IMR-90 (cell line): ENCODE measurements at regions not wholly inside any gene's neighbourhood (a gene's known extent, or its start where the extent isn't known, plus 50 kb on each side); places are given as distances from the start of the nearest gene placed in this dataset.

ENCODE experiments used
- ATAC-seq: fragments of 200-7000 bp; cut with Tn5 transposase; 2 replicates; pipeline ENCODE4 v1.9.1; 2020; ENCODE audit warnings: low read depth, mild to moderate bottlenecking, moderate library complexity
- BruUV-seq: library from RNA; stranded (reverse); fragments of 400-500 nt; replicated peaks from 2 replicates; lab custom pipeline; 2021; lab: Mats Ljungman, UMichigan
- CTCF ChIA-PET: fragments of 300-600 bp; formaldehyde crosslinking; extraction: SDS; loops from one replicate; lab custom pipeline; 2021; ENCODE audit warnings: antibody characterized with exemption; lab: Yijun Ruan, JAX
- POLR2A ChIA-PET: fragments of 300-600 bp; sonication (Branson Sonifier 250); formaldehyde crosslinking; loops from one replicate; lab custom pipeline; 2022; ENCODE audit warnings: antibody characterized with exemption; ENCODE audit not compliant: unreplicated experiment; lab: Charles Lee
- DNase-seq: peaks from one replicate; pipeline ENCODE4 v3.0.0; 2013
- H2AFZ ChIP-seq: replicated peaks from 2 replicates; pipeline ENCODE3; 2013; ENCODE audit warnings: low read length, mild to moderate bottlenecking; ENCODE audit not compliant: poor library complexity
- H2AK5ac ChIP-seq: 2 replicates; pipeline ENCODE4 v1.6.1; 2013; ENCODE audit warnings: low read depth, low read length, inconsistent platforms
- H2AK9ac ChIP-seq: replicated peaks from 2 replicates; pipeline ENCODE3; 2013; ENCODE audit warnings: mild to moderate bottlenecking, low read depth, low read length, moderate library complexity; ENCODE audit not compliant: poor library complexity
- H2BK120ac ChIP-seq: 2 replicates; pipeline ENCODE4 v1.6.1; 2013; ENCODE audit warnings: low read depth, low read length, inconsistent platforms
- H2BK15ac ChIP-seq: 3 replicates; pipeline ENCODE4 v1.6.1; 2013; ENCODE audit warnings: low read depth, low read length, inconsistent platforms
- H2BK20ac ChIP-seq: 2 replicates; pipeline ENCODE4 v1.6.1; 2013; ENCODE audit warnings: low read depth, mild to moderate bottlenecking, inconsistent platforms, low read length, moderate library complexity
- H2BK5ac ChIP-seq: 2 replicates; pipeline ENCODE4 v1.6.1; 2013; ENCODE audit warnings: mild to moderate bottlenecking, low read depth, low read length, inconsistent platforms; ENCODE audit not compliant: poor library complexity, severe bottlenecking
- H3K14ac ChIP-seq: replicated peaks from 2 replicates; pipeline ENCODE4 v1.6.1; 2013; ENCODE audit warnings: low read depth, low read length, inconsistent platforms
- H3K18ac ChIP-seq: 2 replicates; pipeline ENCODE4 v1.6.1; 2013; ENCODE audit warnings: low read depth, low read length, control low read depth
- H3K23ac ChIP-seq: 2 replicates; pipeline ENCODE4 v1.6.1; 2013; ENCODE audit warnings: low read depth, low read length, inconsistent platforms
- H3K27ac ChIP-seq: 2 replicates; pipeline ENCODE4 v1.5.1; 2013; ENCODE audit warnings: mild to moderate bottlenecking, control low read depth, low read length; ENCODE audit not compliant: insufficient read depth
- H3K27me3 ChIP-seq: 2 replicates; pipeline ENCODE4 v1.6.1; 2013; ENCODE audit warnings: low read length; ENCODE audit not compliant: control insufficient read depth, insufficient read depth
- H3K36me3 ChIP-seq: 2 replicates; pipeline ENCODE4 v1.6.1; 2013; ENCODE audit warnings: low read length, mixed read lengths; ENCODE audit not compliant: control insufficient read depth, insufficient read depth
- H3K4ac ChIP-seq: 2 replicates; pipeline ENCODE4 v1.6.1; 2013; ENCODE audit warnings: low read depth, low read length, inconsistent platforms
- H3K4me1 ChIP-seq: 2 replicates; pipeline ENCODE4 v1.6.1; 2013; ENCODE audit warnings: low read length, mixed read lengths; ENCODE audit not compliant: control insufficient read depth, insufficient read depth
- H3K4me2 ChIP-seq: 2 replicates; pipeline ENCODE4 v1.6.1; 2013; ENCODE audit warnings: low read depth, mild to moderate bottlenecking, control low read depth, low read length, moderate library complexity
- H3K4me3 ChIP-seq: 2 replicates; pipeline ENCODE4 v1.5.1; 2013; ENCODE audit warnings: low read depth, mild to moderate bottlenecking, control low read depth, low read length, moderate library complexity; ENCODE audit not compliant: insufficient read depth
- H3K56ac ChIP-seq: 2 replicates; pipeline ENCODE4 v1.6.1; 2013; ENCODE audit warnings: low read length, inconsistent platforms; ENCODE audit not compliant: insufficient read depth; ENCODE audit errors: extremely low read depth
- H3K79me1 ChIP-seq, 2 experiments: 2 replicates each; pipeline ENCODE4 v1.6.1; 2013; ENCODE audit warnings: low read length in 2 of 2, inconsistent platforms in 1 of 2, low read depth in 1 of 2
- H3K9ac ChIP-seq: 2 replicates; pipeline ENCODE4 v1.6.1; 2013; ENCODE audit warnings: low read depth, low read length, control low read depth
- H3K9me1 ChIP-seq: 2 replicates; pipeline ENCODE4 v1.6.1; 2013; ENCODE audit warnings: low read length, inconsistent platforms; ENCODE audit not compliant: insufficient read depth
- H3K9me3 ChIP-seq: 2 replicates; pipeline ENCODE4 v1.6.1; 2013; ENCODE audit warnings: low read length; ENCODE audit not compliant: control insufficient read depth, insufficient read depth
- H4K20me1 ChIP-seq: 2 replicates; pipeline ENCODE4 v1.6.1; 2013; ENCODE audit warnings: low read length, inconsistent platforms; ENCODE audit not compliant: insufficient read depth
- H4K5ac ChIP-seq: 2 replicates; pipeline ENCODE4 v1.6.1; 2013; ENCODE audit warnings: mild to moderate bottlenecking, low read depth, low read length, control low read depth
- H4K8ac ChIP-seq, 2 experiments: 2 replicates each; pipeline ENCODE4 v1.6.1; 2013; ENCODE audit warnings: low read depth in 2 of 2, low read length in 2 of 2, control low read depth in 1 of 2, inconsistent platforms in 1 of 2
- H4K91ac ChIP-seq: 2 replicates; pipeline ENCODE4 v1.6.1; 2013; ENCODE audit warnings: low read depth, low read length, inconsistent platforms; ENCODE audit not compliant: insufficient read depth
- BHLHE40 ChIP-seq: fragments of 150-350 bp; IDR thresholded peaks from 2 replicates; pipeline ENCODE4 v1.6.1; 2016; ENCODE audit warnings: mild to moderate bottlenecking, low read depth, low read length
- CHD1 ChIP-seq: IDR thresholded peaks from 2 replicates; pipeline ENCODE4 v1.6.1; 2012; ENCODE audit warnings: low read depth, low read length, improper control_type of control experiment
- FOS ChIP-seq: fragments of 150-350 bp; IDR thresholded peaks from 2 replicates; pipeline ENCODE4 v1.6.1; 2016; ENCODE audit warnings: low read depth, low read length
- MAFK ChIP-seq: IDR thresholded peaks from 2 replicates; pipeline ENCODE4 v1.6.1; 2012; ENCODE audit warnings: low read depth, low read length, improper control_type of control experiment
- MAZ ChIP-seq: IDR thresholded peaks from 2 replicates; pipeline ENCODE4 v1.6.1; 2012; ENCODE audit warnings: low read depth, mild to moderate bottlenecking, low read length, improper control_type of control experiment, moderate library complexity, borderline replicate concordance
- MXI1 ChIP-seq: IDR thresholded peaks from 2 replicates; pipeline ENCODE4 v1.6.1; 2012; ENCODE audit warnings: low read depth, mild to moderate bottlenecking, low read length, moderate library complexity, borderline replicate concordance
- NFE2L2 ChIP-seq: fragments of 150-350 bp; IDR thresholded peaks from 2 replicates; pipeline ENCODE4 v1.6.1; 2016; ENCODE audit warnings: low read depth, mild to moderate bottlenecking, low read length
- POLR2A ChIP-seq: IDR thresholded peaks from 2 replicates; pipeline ENCODE4 v1.6.1; 2012; ENCODE audit warnings: mild to moderate bottlenecking, low read depth, low read length
- RAD21 ChIP-seq: IDR thresholded peaks from 2 replicates; pipeline ENCODE4 v1.6.1; 2012; ENCODE audit warnings: low read length, improper control_type of control experiment
- RCOR1 ChIP-seq: IDR thresholded peaks from 2 replicates; pipeline ENCODE4 v1.6.1; 2012; ENCODE audit warnings: mild to moderate bottlenecking, low read length, improper control_type of control experiment; ENCODE audit not compliant: insufficient replicate concordance
- RFX5 ChIP-seq: IDR thresholded peaks from 2 replicates; pipeline ENCODE4 v1.8.0; 2012; ENCODE audit warnings: low read depth, mild to moderate bottlenecking, low read length, moderate library complexity
- SMC3 ChIP-seq: fragments of 150-350 bp; IDR thresholded peaks from 2 replicates; pipeline ENCODE4 v1.6.1; 2016; ENCODE audit warnings: low read depth, mild to moderate bottlenecking, antibody characterized with exemption, low read length, moderate library complexity
- WGBS, 2 experiments: methylation state at CpG; one replicate each; pipeline versions ENCODE4 v1.1.5 to v1.1.7; 2013; ENCODE audit warnings: missing lambda C conversion rate in 2 of 2; ENCODE audit not compliant: insufficient read length in 1 of 2; ENCODE audit errors: extremely low coverage in 2 of 2; 5-methylcytosine and 5-hydroxymethylcytosine counted together
- dilution Hi-C: fragments of 300-500 bp; cut with HindIII; formaldehyde crosslinking; loops from one replicate; pipeline ENCODE4 v1.14.3; 2018; ENCODE audit warnings: low sequenced_read_pairs; ENCODE audit not compliant: unreplicated experiment
- in situ Hi-C: fragments of 300-500 bp; cut with MboI; formaldehyde crosslinking; loops from 3 replicates; pipeline ENCODE4 v1.14.3; 2019; ENCODE audit warnings: low sequenced_read_pairs, inconsistent platforms, mixed read lengths
- intact Hi-C: fragments of 100-400 bp; cut with micrococcal nuclease; formaldehyde crosslinking; loops from 2 replicates; pipeline ENCODE4 v1.10.0; 2022
- TF ChIP-seq, protein P1 (sequence below): fragments of 150-350 bp; IDR thresholded peaks from 2 replicates; pipeline ENCODE4 v1.6.1; 2017; ENCODE audit warnings: mild to moderate bottlenecking, antibody characterized with exemption, low read length, low read depth
- TF ChIP-seq, protein P2 (sequence below): fragments of 150-350 bp; IDR thresholded peaks from 2 replicates; pipeline ENCODE4 v1.6.1; 2016; ENCODE audit warnings: low read depth, mild to moderate bottlenecking, low read length, moderate library complexity, borderline replicate concordance
- TF ChIP-seq, protein P3 (sequence below): conservative IDR thresholded peaks from 2 replicates; pipeline ENCODE4 v1.5.1; 2012; ENCODE audit warnings: mild to moderate bottlenecking, low read depth, low read length, improper control_type of control experiment

DNA sequence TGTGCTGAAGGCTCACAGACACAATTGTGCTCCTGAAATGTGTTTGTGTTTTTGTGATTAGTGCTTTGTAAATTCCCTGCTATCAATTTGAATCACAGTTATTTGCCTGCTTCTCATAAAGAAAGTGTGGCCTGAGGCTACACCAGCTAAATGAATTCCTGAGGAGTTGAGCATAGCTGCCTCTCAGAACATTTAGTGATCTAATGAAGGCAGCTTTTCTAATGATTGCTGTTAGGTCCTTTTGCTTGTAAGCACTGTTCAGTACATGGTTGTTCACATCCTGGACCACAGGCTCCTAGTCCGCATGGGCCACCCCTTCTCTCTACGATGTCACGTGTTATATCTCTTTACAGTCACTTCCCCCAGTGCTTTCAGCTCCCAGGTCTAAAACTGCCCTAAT is 238.2 kb downstream of the B3GLCT start:
- no peak overlapping the region for H4K5ac ChIP-seq
- dilution Hi-C loops: no loop called here
- no peak overlapping the region for H3K27ac ChIP-seq
- H4K91ac ChIP-seq: no peak overlapping the region
- no peak overlapping the region for H3K4me3 ChIP-seq
- no peaks in the 10 kb centered on the region for H3K36me3 ChIP-seq
- no peak overlapping the region for H2AFZ ChIP-seq
- ATAC-seq (no peak), DNase-seq (no peak)
- POLR2A ChIA-PET: no interaction called here
- no peak overlapping the region for H3K4ac ChIP-seq
- H3K27me3 ChIP-seq: peaks cover 30% of the 10 kb centered on the region
- H2AK9ac ChIP-seq: no peak overlapping the region
- H3K9me3 ChIP-seq: no peaks in the 10 kb centered on the region
- no peak overlapping the region for H3K4me2 ChIP-seq
- no TSS peak for BruUV-seq
- H2BK120ac ChIP-seq: no peak overlapping the region
- no peak overlapping the region for H3K14ac ChIP-seq
- TF ChIP-seq RCOR1 (no peak), BHLHE40 (no peak), MAFK (no peak), MXI1 (no peak), POLR2A (no peak), RAD21 (no peak), MAZ (no peak), NFE2L2 (no peak), SMC3 (no peak), RFX5 (no peak), FOS (no peak), CHD1 (no peak)
- TF ChIP-seq, protein P1, sequence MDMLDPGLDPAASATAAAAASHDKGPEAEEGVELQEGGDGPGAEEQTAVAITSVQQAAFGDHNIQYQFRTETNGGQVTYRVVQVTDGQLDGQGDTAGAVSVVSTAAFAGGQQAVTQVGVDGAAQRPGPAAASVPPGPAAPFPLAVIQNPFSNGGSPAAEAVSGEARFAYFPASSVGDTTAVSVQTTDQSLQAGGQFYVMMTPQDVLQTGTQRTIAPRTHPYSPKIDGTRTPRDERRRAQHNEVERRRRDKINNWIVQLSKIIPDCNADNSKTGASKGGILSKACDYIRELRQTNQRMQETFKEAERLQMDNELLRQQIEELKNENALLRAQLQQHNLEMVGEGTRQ: no peak
- TF ChIP-seq, protein P2, sequence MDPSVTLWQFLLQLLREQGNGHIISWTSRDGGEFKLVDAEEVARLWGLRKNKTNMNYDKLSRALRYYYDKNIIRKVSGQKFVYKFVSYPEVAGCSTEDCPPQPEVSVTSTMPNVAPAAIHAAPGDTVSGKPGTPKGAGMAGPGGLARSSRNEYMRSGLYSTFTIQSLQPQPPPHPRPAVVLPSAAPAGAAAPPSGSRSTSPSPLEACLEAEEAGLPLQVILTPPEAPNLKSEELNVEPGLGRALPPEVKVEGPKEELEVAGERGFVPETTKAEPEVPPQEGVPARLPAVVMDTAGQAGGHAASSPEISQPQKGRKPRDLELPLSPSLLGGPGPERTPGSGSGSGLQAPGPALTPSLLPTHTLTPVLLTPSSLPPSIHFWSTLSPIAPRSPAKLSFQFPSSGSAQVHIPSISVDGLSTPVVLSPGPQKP: no peak
- TF ChIP-seq, protein P3, sequence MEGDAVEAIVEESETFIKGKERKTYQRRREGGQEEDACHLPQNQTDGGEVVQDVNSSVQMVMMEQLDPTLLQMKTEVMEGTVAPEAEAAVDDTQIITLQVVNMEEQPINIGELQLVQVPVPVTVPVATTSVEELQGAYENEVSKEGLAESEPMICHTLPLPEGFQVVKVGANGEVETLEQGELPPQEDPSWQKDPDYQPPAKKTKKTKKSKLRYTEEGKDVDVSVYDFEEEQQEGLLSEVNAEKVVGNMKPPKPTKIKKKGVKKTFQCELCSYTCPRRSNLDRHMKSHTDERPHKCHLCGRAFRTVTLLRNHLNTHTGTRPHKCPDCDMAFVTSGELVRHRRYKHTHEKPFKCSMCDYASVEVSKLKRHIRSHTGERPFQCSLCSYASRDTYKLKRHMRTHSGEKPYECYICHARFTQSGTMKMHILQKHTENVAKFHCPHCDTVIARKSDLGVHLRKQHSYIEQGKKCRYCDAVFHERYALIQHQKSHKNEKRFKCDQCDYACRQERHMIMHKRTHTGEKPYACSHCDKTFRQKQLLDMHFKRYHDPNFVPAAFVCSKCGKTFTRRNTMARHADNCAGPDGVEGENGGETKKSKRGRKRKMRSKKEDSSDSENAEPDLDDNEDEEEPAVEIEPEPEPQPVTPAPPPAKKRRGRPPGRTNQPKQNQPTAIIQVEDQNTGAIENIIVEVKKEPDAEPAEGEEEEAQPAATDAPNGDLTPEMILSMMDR: no peak
- no peak overlapping the region for H2AK5ac ChIP-seq
- H3K79me1 ChIP-seq: no peaks in the 10 kb centered on the region
- H3K56ac ChIP-seq: no peak overlapping the region
- H4K8ac ChIP-seq: no peak overlapping the region
- intact Hi-C loops: no loop called here
- no peaks in the 10 kb centered on the region for H3K4me1 ChIP-seq
- CTCF ChIA-PET: no interaction called here
- no peak overlapping the region for H2BK15ac ChIP-seq
- WGBS, 2 experiments: no CpG with 5 or more reads among the region's 3 CpGs
- in situ Hi-C loops: no loop called here
- no peaks in the 10 kb centered on the region for H3K9me1 ChIP-seq
- no peak overlapping the region for H2BK20ac ChIP-seq
- no peaks in the 10 kb centered on the region for H4K20me1 ChIP-seq
- H3K9ac ChIP-seq: no peak overlapping the region
- H3K18ac ChIP-seq: no peak overlapping the region
- H2BK5ac ChIP-seq: no peak overlapping the region
- H3K23ac ChIP-seq: no peak overlapping the region
